Panc1 (cell line): ENCODE measurements at regions not wholly inside any gene's neighbourhood (a gene's known extent, or its start where the extent isn't known, plus 50 kb on each side); places are given as distances from the start of the nearest gene placed in this dataset.
"Not testable (repeated sequence)": the region's sequence is repeated elsewhere in the genome, so short reads cannot be mapped to it uniquely, and the experiment has no call there.

Source experiments
- POLR2AphosphoS5 ChIP-seq: IDR thresholded peaks from 2 replicates; pipeline ENCODE4 v1.6.1; 2012; ENCODE audit warnings: mild to moderate bottlenecking, low read depth, low read length, moderate library complexity
- SIN3A ChIP-seq: IDR thresholded peaks from 2 replicates; pipeline ENCODE4 v1.6.1; 2012; ENCODE audit warnings: low read depth, mild to moderate bottlenecking, low read length, moderate library complexity, borderline replicate concordance; ENCODE audit not compliant: insufficient read depth
- TF ChIP-seq, protein P1 (sequence below): fragments of 450-650 bp; IDR thresholded peaks from 2 replicates; pipeline ENCODE4 v1.5.1; 2017; ENCODE audit warnings: mild to moderate bottlenecking
- TF ChIP-seq, protein P2 (sequence below), 2 experiments: IDR thresholded peaks; 2 replicates each; pipeline ENCODE4 v1.6.1; 2011 to 2012; ENCODE audit warnings: low read depth in 2 of 2, control low read depth in 1 of 2, low read length in 1 of 2, mild to moderate bottlenecking in 1 of 2, moderate library complexity in 1 of 2; ENCODE audit not compliant: insufficient read depth in 1 of 2

DNA sequence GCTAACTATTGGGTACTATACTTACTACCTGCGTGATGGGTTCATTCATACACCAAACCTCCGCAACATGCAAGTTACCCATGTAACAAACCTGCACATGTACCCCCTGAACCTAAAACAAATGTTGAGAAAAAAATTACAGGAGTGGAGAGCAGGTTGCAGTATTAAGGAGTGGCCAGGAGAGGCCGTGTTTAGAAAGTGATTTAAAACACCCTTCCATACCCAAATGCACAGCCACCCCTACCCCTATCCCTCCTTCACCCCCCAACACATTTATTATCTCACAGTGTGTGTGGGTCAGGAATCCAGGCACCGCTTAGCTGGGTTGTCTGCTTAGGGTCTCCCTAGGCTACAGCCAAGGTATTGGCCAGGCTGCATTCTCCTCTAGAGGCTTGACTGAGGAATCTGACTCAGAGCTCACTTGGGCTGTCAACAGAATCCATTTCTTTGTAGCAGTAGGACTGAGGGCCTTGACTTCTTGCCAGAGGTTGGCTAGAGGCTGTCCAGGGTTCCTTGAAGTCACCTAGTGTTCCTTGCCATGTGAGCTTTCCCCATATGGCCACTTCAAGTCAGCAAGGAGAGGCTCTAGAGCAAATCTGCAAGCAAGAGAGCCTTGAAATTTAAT, 115.3 kb upstream of the NBPF8 start:
- TF ChIP-seq, protein P1, sequence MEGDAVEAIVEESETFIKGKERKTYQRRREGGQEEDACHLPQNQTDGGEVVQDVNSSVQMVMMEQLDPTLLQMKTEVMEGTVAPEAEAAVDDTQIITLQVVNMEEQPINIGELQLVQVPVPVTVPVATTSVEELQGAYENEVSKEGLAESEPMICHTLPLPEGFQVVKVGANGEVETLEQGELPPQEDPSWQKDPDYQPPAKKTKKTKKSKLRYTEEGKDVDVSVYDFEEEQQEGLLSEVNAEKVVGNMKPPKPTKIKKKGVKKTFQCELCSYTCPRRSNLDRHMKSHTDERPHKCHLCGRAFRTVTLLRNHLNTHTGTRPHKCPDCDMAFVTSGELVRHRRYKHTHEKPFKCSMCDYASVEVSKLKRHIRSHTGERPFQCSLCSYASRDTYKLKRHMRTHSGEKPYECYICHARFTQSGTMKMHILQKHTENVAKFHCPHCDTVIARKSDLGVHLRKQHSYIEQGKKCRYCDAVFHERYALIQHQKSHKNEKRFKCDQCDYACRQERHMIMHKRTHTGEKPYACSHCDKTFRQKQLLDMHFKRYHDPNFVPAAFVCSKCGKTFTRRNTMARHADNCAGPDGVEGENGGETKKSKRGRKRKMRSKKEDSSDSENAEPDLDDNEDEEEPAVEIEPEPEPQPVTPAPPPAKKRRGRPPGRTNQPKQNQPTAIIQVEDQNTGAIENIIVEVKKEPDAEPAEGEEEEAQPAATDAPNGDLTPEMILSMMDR, result not testable (repeated sequence)
- TF ChIP-seq SIN3A, POLR2AphosphoS5: not testable (repeated sequence)
- TF ChIP-seq, protein P2, sequence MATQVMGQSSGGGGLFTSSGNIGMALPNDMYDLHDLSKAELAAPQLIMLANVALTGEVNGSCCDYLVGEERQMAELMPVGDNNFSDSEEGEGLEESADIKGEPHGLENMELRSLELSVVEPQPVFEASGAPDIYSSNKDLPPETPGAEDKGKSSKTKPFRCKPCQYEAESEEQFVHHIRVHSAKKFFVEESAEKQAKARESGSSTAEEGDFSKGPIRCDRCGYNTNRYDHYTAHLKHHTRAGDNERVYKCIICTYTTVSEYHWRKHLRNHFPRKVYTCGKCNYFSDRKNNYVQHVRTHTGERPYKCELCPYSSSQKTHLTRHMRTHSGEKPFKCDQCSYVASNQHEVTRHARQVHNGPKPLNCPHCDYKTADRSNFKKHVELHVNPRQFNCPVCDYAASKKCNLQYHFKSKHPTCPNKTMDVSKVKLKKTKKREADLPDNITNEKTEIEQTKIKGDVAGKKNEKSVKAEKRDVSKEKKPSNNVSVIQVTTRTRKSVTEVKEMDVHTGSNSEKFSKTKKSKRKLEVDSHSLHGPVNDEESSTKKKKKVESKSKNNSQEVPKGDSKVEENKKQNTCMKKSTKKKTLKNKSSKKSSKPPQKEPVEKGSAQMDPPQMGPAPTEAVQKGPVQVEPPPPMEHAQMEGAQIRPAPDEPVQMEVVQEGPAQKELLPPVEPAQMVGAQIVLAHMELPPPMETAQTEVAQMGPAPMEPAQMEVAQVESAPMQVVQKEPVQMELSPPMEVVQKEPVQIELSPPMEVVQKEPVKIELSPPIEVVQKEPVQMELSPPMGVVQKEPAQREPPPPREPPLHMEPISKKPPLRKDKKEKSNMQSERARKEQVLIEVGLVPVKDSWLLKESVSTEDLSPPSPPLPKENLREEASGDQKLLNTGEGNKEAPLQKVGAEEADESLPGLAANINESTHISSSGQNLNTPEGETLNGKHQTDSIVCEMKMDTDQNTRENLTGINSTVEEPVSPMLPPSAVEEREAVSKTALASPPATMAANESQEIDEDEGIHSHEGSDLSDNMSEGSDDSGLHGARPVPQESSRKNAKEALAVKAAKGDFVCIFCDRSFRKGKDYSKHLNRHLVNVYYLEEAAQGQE (IDR thresholded peaks at IDR 0.05; ENCODE audit: insufficient read depth in 1 of 2, low read depth in 2 of 2, low read length in 1 of 2), result not testable (repeated sequence)
